SH-SY5Y (cell line): ENCODE measurements at regions not wholly inside any gene's neighbourhood (a gene's known extent, or its start where the extent isn't known, plus 50 kb on each side); places are given as distances from the start of the nearest gene placed in this dataset.

ENCODE experiments used
- GATA2 ChIP-seq: IDR thresholded peaks from 2 replicates; pipeline ENCODE4 v1.6.1; 2011; ENCODE audit warnings: mild to moderate bottlenecking, low read depth, low read length
- GATA3 ChIP-seq: IDR thresholded peaks from 2 replicates; pipeline ENCODE4 v1.6.1; 2011; ENCODE audit warnings: low read depth, mild to moderate bottlenecking, low read length, moderate library complexity

DNA sequence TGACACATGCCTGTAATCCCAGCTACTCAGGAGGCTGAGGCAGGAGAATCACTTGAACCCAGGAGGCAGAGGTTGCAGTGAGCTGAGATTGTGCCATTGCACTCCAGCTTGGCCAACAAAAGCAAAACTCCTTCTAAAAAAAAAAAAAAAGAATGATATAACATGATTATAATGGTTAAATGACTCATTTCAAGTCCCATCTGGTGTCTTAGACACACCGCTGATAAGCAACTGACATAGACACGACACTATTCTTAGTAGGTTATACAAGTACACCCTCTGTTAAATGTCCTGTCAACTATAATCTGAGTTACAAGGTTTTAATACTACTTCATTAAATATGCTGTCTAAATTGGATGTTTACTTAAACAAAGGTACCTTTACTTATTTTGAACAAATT lies 405.3 kb upstream of the CLINT1 start:
- TF ChIP-seq GATA2 (no peak), GATA3 (no peak)
